WTC11 (cell line): ENCODE measurements at regions not wholly inside any gene's neighbourhood (a gene's known extent, or its start where the extent isn't known, plus 50 kb on each side); places are given as distances from the start of the nearest gene placed in this dataset.

Experiments used
- ATF1 ChIP-seq: sonication (generic); formaldehyde crosslinking; IDR thresholded peaks from 2 replicates; pipeline ENCODE4 v1.8.1; 2023; ENCODE audit warnings: mild to moderate bottlenecking, moderate library complexity, missing genetic modification reagents
- CREB1 ChIP-seq: sonication (generic); formaldehyde crosslinking; IDR thresholded peaks from 2 replicates; pipeline ENCODE4 v1.8.0; 2023; ENCODE audit warnings: mild to moderate bottlenecking, missing genetic modification reagents
- CTCF ChIP-seq: fragments of 200-600 bp; IDR thresholded peaks from 2 replicates; pipeline ENCODE4 v1.8.0; 2022; ENCODE audit warnings: antibody characterized with exemption
- FOXJ3 ChIP-seq: sonication (generic); formaldehyde crosslinking; IDR thresholded peaks from 2 replicates; pipeline ENCODE4 v1.9.0; 2021; ENCODE audit warnings: missing genetic modification reagents, mild to moderate bottlenecking, borderline replicate concordance
- HMGXB4 ChIP-seq: sonication (generic); formaldehyde crosslinking; IDR thresholded peaks from 2 replicates; pipeline ENCODE4 v1.8.1; 2023; ENCODE audit warnings: mild to moderate bottlenecking, moderate library complexity, missing genetic modification reagents
- IRF2 ChIP-seq: sonication (generic); formaldehyde crosslinking; IDR thresholded peaks from 2 replicates; pipeline ENCODE4 v1.8.0; 2022; ENCODE audit warnings: low read depth, missing genetic modification reagents, borderline replicate concordance
- NR1H2 ChIP-seq: sonication (generic); formaldehyde crosslinking; IDR thresholded peaks from 2 replicates; pipeline ENCODE4 v1.9.0; 2021; ENCODE audit warnings: mild to moderate bottlenecking, moderate library complexity, missing genetic modification reagents
- RELA ChIP-seq: sonication (generic); formaldehyde crosslinking; IDR thresholded peaks from 2 replicates; pipeline ENCODE4 v1.8.1; 2022; ENCODE audit warnings: missing genetic modification reagents, mild to moderate bottlenecking, borderline replicate concordance
- SMAD4 ChIP-seq: sonication (generic); formaldehyde crosslinking; IDR thresholded peaks from 2 replicates; pipeline ENCODE4 v1.8.0; 2022; ENCODE audit warnings: mild to moderate bottlenecking, missing genetic modification reagents
- TEAD4 ChIP-seq: sonication (generic); formaldehyde crosslinking; IDR thresholded peaks from 2 replicates; pipeline ENCODE4 v1.8.0; 2022; ENCODE audit warnings: mild to moderate bottlenecking, missing genetic modification reagents
- ZNF232 ChIP-seq: sonication (generic); formaldehyde crosslinking; IDR thresholded peaks from 2 replicates; pipeline ENCODE4 v1.8.0; 2022; ENCODE audit warnings: mild to moderate bottlenecking, missing genetic modification reagents
- ZNF423 ChIP-seq: fragments of 250-450 bp; sonication (Bioruptor Pico); IDR thresholded peaks from 2 replicates; pipeline ENCODE4 v2.1.2; 2022; ENCODE audit warnings: mild to moderate bottlenecking, moderate library complexity
- ZSCAN18 ChIP-seq: fragments of 250-450 bp; sonication (Bioruptor Pico); IDR thresholded peaks from 2 replicates; pipeline ENCODE4 v2.1.2; 2022; ENCODE audit warnings: mild to moderate bottlenecking, moderate library complexity

- TF ChIP-seq FOXJ3 (CRISPR knock-in tag) (no peak), CREB1 (no peak), SMAD4 (CRISPR knock-in tag) (no peak), CTCF (no peak), HMGXB4 (CRISPR knock-in tag) (no peak), RELA (no peak), ZNF423 (no peak), IRF2 (CRISPR knock-in tag) (no peak), ATF1 (CRISPR knock-in tag) (no peak), ZNF232 (CRISPR knock-in tag) (no peak), NR1H2 (CRISPR knock-in tag) (no peak), TEAD4 (CRISPR knock-in tag) (no peak), ZSCAN18 (no peak)
Observed at GRCh38 chr6:8803181-8803760, 367.9 kb upstream of the SLC35B3 start.
